ENCODE measurements at regions not wholly inside any gene's neighbourhood (a gene's known extent, or its start where the extent isn't known, plus 50 kb on each side); places are given as distances from the start of the nearest gene placed in this dataset.

DNA sequence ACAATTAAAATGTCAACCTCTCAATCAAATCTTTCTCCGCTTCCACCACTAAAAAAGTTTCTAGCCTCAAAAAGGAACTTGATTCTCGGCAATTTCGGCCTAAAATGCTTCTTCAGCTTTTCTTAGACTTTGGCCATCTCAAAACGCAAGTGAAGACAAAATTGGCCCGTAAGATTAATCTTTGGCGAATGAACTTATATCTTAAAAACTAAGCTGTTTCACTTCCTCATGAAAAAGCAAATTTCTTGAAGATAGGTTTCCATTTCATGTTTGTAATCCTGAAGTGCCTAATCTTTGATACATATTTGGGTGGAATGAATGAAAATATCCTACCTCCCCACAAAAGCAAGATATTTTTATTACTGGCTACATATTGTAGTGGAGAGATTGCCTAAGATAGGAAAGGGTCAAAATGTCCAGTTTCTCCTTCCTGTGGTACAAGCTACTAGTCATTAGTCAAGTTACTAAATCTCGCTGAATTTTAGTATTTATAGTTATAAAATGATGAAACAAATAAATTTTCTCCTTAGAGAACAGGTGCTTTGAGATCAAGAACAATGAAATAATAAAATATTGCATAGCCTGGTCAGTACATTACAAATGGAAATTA, 85.4 kb upstream of the ZEB2 start:
- H3K4me3 ChIP-seq (ENCODE audit: insufficient read depth, low read depth, low read length), result no peak overlapping the region
- TF ChIP-seq, protein P1, sequence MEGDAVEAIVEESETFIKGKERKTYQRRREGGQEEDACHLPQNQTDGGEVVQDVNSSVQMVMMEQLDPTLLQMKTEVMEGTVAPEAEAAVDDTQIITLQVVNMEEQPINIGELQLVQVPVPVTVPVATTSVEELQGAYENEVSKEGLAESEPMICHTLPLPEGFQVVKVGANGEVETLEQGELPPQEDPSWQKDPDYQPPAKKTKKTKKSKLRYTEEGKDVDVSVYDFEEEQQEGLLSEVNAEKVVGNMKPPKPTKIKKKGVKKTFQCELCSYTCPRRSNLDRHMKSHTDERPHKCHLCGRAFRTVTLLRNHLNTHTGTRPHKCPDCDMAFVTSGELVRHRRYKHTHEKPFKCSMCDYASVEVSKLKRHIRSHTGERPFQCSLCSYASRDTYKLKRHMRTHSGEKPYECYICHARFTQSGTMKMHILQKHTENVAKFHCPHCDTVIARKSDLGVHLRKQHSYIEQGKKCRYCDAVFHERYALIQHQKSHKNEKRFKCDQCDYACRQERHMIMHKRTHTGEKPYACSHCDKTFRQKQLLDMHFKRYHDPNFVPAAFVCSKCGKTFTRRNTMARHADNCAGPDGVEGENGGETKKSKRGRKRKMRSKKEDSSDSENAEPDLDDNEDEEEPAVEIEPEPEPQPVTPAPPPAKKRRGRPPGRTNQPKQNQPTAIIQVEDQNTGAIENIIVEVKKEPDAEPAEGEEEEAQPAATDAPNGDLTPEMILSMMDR (IDR thresholded peaks at IDR 0.05; ENCODE audit: insufficient read depth, low read depth, low read length), result no peak
- no peak for TF ChIP-seq EZH2 (IDR thresholded peaks at IDR 0.05; ENCODE audit: insufficient read depth, low read length)
- DNase-seq (ENCODE audit: low read depth), result no peak
- no peaks in the 10 kb centered on the region for H3K79me2 ChIP-seq (ENCODE audit: insufficient read depth, low read length)
- no peak overlapping the region for H2AFZ ChIP-seq (ENCODE audit: low read depth, low read length)
- Mint-ChIP-seq H3K27me3 (ENCODE audit: low read depth, unreplicated experiment) (no peaks in the 10 kb centered on the region), H3K4me3 (ENCODE audit: unreplicated experiment) (no peak overlapping the region), H3K4me1 (ENCODE audit: low read depth, unreplicated experiment) (peaks cover 6% of the 10 kb centered on the region), H3K27ac (ENCODE audit: unreplicated experiment) (no peak overlapping the region), H3K36me3 (ENCODE audit: low read depth, unreplicated experiment) (no peaks in the 10 kb centered on the region), H3K9me3 (ENCODE audit: unreplicated experiment) (no peaks in the 10 kb centered on the region)
- no peak for FAIRE-seq
- no peak overlapping the region for H3K27ac ChIP-seq (ENCODE audit: low read depth, low read length)
- no peaks in the 10 kb centered on the region for H3K4me1 ChIP-seq (ENCODE audit: insufficient read depth, low read length)
- H3K9me3 ChIP-seq (ENCODE audit: insufficient read depth, low read depth, low read length), result no peaks in the 10 kb centered on the region
- no peaks in the 10 kb centered on the region for H3K27me3 ChIP-seq (ENCODE audit: insufficient read depth, low read length)
- no peak overlapping the region for H3K4me2 ChIP-seq (ENCODE audit: low read length)
- no peak overlapping the region for H3K9ac ChIP-seq (ENCODE audit: low read length)
- no peaks in the 10 kb centered on the region for H3K36me3 ChIP-seq (ENCODE audit: insufficient read depth, low read length)
- H4K20me1 ChIP-seq (ENCODE audit: insufficient read depth, low read length), result no peaks in the 10 kb centered on the region

DNA sequence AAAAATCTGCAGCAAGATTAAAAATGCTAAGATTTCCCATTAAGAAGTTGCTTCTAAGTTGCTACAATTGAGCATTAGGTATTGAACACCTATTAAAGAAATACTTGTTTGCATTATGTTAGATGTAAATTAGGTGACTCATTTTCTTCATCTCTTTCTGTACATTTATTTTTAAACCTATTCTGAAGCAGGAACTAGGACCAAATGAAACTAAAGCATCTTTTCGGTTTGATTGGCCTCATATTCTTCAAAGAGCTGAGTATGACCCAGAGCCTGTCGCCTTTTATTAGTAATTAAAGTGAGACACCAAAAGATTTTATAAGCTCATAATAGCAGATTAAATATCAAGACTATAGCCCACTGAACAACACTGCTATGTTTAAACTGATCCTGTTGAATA, 83.4 kb upstream of the ZEB2 start:
- Mint-ChIP-seq H3K27ac (ENCODE audit: unreplicated experiment) (no peak overlapping the region), H3K27me3 (ENCODE audit: low read depth, unreplicated experiment) (no peaks in the 10 kb centered on the region), H3K36me3 (ENCODE audit: low read depth, unreplicated experiment) (no peaks in the 10 kb centered on the region), H3K4me3 (ENCODE audit: unreplicated experiment) (no peak overlapping the region), H3K4me1 (ENCODE audit: low read depth, unreplicated experiment) (peaks cover 4% of the 10 kb centered on the region), H3K9me3 (ENCODE audit: unreplicated experiment) (no peaks in the 10 kb centered on the region)
- H3K36me3 ChIP-seq (ENCODE audit: insufficient read depth, low read length), result no peaks in the 10 kb centered on the region
- DNase-seq (ENCODE audit: low read depth) (no peak), FAIRE-seq (no peak)
- no peak overlapping the region for H3K27ac ChIP-seq (ENCODE audit: low read depth, low read length)
- H4K20me1 ChIP-seq (ENCODE audit: insufficient read depth, low read length), result no peaks in the 10 kb centered on the region
- no peaks in the 10 kb centered on the region for H3K9me3 ChIP-seq (ENCODE audit: insufficient read depth, low read depth, low read length)
- H3K4me2 ChIP-seq (ENCODE audit: low read length), result no peak overlapping the region
- H3K9ac ChIP-seq (ENCODE audit: low read length), result no peak overlapping the region
- H3K4me1 ChIP-seq (ENCODE audit: insufficient read depth, low read length), result no peaks in the 10 kb centered on the region
- H3K4me3 ChIP-seq (ENCODE audit: insufficient read depth, low read depth, low read length), result no peak overlapping the region
- no peak overlapping the region for H2AFZ ChIP-seq (ENCODE audit: low read depth, low read length)
- H3K79me2 ChIP-seq (ENCODE audit: insufficient read depth, low read length), result no peaks in the 10 kb centered on the region
- TF ChIP-seq EZH2 (IDR thresholded peaks at IDR 0.05; ENCODE audit: insufficient read depth, low read length), result no peak
- TF ChIP-seq, protein P1 (IDR thresholded peaks at IDR 0.05; ENCODE audit: insufficient read depth, low read depth, low read length), result no peak
- H3K27me3 ChIP-seq (ENCODE audit: insufficient read depth, low read length), result no peaks in the 10 kb centered on the region

DNA sequence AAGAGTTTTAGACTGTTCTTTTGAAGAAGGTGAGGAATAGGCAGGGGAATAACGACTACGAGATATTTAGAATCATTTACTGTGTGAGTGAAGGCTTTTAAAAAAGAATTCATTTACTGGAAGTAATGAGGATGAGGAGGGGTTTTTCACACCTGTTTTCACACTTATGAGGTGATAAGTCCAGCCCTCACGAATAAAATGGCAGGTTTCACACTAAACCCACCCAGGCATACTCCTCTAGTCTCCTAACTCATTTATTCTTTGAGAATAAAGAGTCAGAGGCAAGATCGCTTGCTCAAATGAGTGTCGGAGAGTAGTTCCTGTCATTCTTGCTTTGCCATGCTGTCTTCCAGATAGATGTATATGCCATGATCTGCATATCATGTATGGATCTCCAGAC, 79.0 kb upstream of the ZEB2 start:
- H3K27me3 Mint-ChIP-seq (ENCODE audit: low read depth, unreplicated experiment), result no peaks in the 10 kb centered on the region

More for the DNA sequence above, 79.0 kb upstream of the ZEB2 start:
- Histone ChIP-seq H3K79me2 (ENCODE audit: insufficient read depth, low read length) (no peaks in the 10 kb centered on the region), H3K4me2 (ENCODE audit: low read length) (no peak overlapping the region), H2AFZ (ENCODE audit: low read depth, low read length) (no peak overlapping the region), H4K20me1 (ENCODE audit: insufficient read depth, low read length) (no peaks in the 10 kb centered on the region), H3K9ac (ENCODE audit: low read length) (no peak overlapping the region), H3K9me3 (ENCODE audit: insufficient read depth, low read depth, low read length) (no peaks in the 10 kb centered on the region), H3K27ac (ENCODE audit: low read depth, low read length) (no peak overlapping the region), H3K4me1 (ENCODE audit: insufficient read depth, low read length) (peaks cover 3% of the 10 kb centered on the region), H3K36me3 (ENCODE audit: insufficient read depth, low read length) (no peaks in the 10 kb centered on the region), H3K27me3 (ENCODE audit: insufficient read depth, low read length) (no peaks in the 10 kb centered on the region), H3K4me3 (ENCODE audit: insufficient read depth, low read depth, low read length) (no peak overlapping the region)
- H3K27ac Mint-ChIP-seq (ENCODE audit: unreplicated experiment), result no peak overlapping the region
- DNase-seq (ENCODE audit: low read depth) (no peak), FAIRE-seq (no peak)
- peaks cover 8% of the 10 kb centered on the region for H3K4me1 Mint-ChIP-seq (ENCODE audit: low read depth, unreplicated experiment)
- no peaks in the 10 kb centered on the region for H3K9me3 Mint-ChIP-seq (ENCODE audit: unreplicated experiment)
- no peak overlapping the region for H3K4me3 Mint-ChIP-seq (ENCODE audit: unreplicated experiment)
- no peak for TF ChIP-seq EZH2 (IDR thresholded peaks at IDR 0.05; ENCODE audit: insufficient read depth, low read length)
- TF ChIP-seq, protein P1 (IDR thresholded peaks at IDR 0.05; ENCODE audit: insufficient read depth, low read depth, low read length), result no peak
- H3K36me3 Mint-ChIP-seq (ENCODE audit: low read depth, unreplicated experiment), result no peaks in the 10 kb centered on the region

Measured in astrocyte (in vitro differentiated cells and primary cell).